COR-L47 (cell line): ENCODE measurements at regions not wholly inside any gene's neighbourhood (a gene's known extent, or its start where the extent isn't known, plus 50 kb on each side); places are given as distances from the start of the nearest gene placed in this dataset.
"Not testable (repeated sequence)": the region's sequence is repeated elsewhere in the genome, so short reads cannot be mapped to it uniquely, and the experiment has no call there.

Experiments used
- DNase-seq: peaks from one replicate; lab custom pipeline; 2025; lab: John Stamatoyannopoulos, UW

DNA sequence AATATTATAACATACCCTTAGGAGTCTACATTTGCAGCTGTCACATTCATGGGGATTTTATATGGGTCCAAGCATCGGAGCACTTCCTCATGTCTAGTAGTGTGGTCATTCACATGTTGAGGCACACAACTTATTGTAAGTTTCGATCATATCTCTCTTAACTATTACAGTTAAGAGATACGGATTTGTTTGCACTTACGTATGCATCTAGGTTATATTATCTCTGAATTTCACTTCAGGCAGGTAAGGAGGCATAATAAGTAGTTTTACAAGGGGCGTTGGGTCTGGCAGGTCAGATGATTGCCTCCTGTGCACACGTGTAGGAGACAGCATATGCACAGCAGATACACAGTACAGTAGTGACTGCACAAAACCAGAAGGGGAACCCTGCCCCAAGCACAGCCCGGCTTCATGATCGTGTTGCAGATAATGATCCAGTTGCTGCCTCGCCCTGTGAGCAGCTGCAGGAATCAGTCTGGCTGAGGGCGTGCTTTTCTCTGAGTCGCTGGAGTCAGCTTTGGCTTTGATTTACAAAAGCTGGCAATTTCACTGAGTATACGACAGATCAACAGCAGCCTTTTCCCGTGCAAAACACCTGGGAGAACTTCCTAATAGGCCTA, 302.9 kb upstream of the GATB start:
- peak; percentile 73 for DNase-seq

GRCh38 chr4:152062936-152063620, 302.3 kb upstream of the GATB start:
- no peak for DNase-seq

- no peak for DNase-seq
Observed at GRCh38 chr4:152054731-152055130, 293.9 kb upstream of the GATB start.

DNA sequence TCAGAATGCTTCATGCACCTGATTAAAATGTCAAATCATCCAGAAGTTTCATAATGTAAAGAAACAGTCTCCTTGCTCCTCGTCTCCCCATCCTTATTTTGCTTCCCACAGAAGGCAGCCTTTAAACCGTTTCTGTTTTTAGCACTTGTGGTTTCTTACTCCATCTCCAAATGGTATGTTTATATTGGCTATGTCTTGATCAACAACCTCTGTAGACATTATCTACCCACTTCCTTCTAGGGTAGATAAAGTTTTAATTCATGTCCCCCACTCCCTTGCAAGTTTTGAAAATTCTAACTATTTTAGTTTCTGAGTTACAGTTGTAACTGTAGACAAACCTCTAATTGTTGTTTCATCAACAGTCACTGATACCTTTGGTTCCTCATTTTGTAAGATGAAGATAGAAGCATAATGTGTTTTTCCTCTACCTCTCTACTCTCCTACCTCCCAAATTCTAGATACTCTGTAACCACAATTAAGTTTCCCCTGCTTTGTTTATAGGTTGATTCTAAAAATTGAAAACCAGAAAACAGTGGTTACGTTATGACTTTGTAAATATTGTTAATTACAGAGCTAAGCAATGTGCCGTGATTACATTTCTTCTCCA, 291.7 kb upstream of the GATB start:
- DNase-seq: no peak

- DNase-seq: not testable (repeated sequence)
Observed at GRCh38 chr4:152051332-152051731, 290.5 kb upstream of the GATB start.

DNA sequence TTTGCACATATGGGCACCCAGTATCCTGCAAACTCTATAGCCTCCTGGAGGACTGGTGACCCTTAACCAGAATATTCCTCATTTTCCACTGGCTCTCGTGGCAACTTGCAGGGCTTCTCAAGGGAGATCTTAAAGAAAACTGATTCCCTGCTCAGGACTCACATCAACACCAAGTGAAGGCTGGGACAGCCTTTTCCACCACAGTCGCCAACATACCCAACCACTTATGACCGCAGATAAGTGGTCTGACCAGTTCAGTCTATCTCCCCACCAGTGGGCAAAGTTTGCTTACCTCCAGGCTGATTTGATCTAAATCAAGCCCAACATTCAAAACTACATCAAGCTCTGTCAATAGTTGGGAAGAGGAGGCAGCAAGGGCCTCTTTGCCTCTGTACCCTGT, 289.3 kb upstream of the GATB start:
- no peak for DNase-seq

DNA sequence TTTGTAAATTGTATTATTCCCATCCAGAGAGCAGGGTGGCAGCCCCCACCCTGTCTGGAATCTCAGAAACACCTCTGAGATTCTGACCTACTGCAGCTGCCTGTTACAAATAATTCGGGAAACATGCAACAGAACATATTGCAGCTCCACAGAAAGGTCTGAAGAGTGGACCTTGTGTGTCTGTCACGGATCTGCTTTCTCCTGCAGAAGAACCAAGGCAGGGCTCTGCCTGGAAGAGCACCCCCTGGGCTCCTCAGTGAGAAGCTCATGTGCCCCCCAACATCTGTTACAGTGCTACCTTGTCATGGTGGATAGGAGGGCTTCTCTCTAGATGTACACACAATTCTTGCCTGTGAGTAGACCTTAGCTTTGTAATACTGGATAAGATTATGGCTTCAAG, 286.6 kb upstream of the GATB start:
- no peak for DNase-seq

DNA sequence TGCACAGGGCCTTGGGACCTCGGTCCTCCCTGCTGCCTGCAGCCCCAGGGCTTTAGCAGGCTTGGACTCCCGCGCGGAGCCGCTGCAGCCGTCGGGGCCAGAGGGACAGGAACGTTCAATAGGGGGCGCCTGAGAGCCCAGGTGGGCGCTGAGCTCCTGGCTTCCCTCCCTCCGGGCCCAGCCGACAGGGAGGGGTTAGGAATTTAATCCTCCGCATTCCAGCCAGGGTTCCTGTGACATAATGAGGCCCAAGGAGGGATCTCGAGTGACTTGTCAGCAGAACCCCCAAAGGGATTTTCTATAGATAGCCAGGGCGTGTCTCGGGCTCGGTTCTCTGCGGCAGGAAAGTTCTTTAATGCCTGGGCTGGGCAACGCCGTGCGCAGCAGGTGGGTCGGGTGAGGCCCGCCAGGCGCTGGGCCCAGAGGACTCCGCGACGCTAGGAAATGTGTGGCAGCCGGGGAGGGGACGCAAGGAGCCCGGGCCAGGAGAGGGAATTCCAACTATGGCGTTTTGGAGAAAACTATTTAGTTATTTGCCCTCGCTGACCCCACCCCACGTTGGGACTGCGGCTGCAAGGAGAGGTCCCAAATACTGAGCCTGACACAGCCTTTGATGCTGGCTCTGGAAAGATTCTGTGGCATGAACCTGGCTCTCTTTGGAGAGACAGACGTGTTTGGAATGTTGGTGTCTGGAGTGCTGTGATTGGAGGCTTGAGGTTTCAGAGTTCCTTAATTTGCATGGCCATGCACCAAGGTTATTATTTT, 285.2 kb upstream of the GATB start:
- DNase-seq: no peak

- no peak for DNase-seq
Observed at GRCh38 chr4:152045449-152045806, 284.6 kb upstream of the GATB start.

DNA sequence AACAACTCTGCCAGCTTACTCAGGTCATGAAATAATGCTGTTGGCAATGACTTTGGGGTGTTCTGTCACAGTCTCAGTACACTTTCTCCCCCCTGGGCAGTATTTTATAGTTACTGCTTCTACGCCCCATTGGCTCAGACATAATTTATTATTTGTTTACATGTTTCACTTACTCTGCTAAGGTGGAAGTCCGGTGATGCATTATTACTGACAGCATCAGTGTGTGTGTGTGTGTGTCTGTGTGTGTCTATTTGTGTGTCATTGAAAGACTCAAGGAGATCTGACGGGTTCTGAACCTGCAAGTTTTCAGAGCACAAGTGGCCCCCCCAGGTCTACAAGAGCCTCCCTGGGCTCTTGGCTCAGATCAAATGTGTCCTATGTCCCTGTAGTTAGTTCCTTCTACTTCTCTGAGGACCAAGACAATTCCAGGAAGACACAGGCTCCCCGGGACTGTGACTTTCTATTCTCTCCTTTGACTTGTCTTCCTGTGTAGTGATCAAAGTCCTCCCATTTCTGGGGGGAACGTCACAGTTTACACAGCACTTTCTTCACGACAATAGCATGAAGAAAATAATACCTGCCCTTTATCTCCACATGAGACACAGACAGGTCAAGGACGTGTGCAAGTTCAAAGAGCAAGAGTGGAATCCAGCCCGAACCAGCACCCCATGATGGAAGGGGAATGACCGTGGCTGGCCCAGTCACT, 283.7 kb upstream of the GATB start:
- DNase-seq: no peak

- DNase-seq: no peak
Observed at GRCh38 chr4:152041295-152041694, 280.5 kb upstream of the GATB start.

DNA sequence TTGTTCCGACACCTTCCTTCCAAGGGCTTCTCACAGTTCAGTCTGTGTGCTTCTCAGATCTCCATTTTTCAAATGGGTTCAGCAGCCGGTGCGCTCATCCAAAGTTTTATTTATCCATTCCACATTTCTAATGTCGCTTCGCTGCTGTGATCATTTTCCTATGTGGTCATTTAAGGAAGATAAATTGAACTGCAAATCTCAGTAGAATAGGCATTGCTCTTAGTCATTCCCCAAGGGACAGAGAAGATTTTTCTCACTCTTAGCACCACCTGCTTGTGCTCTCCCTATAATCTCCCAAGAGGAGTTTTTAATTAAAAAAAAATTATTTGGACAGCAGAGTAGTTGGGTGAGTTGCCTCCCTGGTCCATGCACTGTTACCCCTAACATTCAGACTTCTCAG, 278.9 kb upstream of the GATB start:
- no peak for DNase-seq

- no peak for DNase-seq
Observed at GRCh38 chr4:152039023-152039481, 278.2 kb upstream of the GATB start.

GRCh38 chr4:152038238-152038637, 277.4 kb upstream of the GATB start:
- no peak for DNase-seq

DNA sequence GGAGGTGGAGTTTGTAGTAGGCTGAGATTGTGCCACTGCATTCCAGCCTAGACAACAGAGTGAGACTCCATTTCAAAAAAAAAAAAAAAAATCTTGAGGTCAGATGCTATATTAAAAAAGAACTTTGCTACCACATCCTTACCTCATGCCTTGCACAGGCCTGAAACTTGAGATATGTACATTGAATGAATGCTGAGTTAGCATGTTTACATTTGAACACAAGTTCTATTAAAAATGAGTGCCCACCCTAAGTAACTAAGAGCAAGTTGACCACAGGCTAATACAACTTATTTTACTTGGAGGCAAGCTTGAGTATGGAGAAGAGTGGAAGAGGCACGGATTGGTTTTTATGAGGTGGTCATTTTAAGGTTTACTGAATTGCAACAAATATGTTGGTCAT, 276.6 kb upstream of the GATB start:
- DNase-seq: no peak

- no peak for DNase-seq
Observed at GRCh38 chr4:152033621-152034020, 272.8 kb upstream of the GATB start.

- DNase-seq: no peak
Observed at GRCh38 chr4:152032722-152033131, 271.9 kb upstream of the GATB start.

- DNase-seq: no peak
Observed at GRCh38 chr4:152029631-152030030, 268.8 kb upstream of the GATB start.

DNA sequence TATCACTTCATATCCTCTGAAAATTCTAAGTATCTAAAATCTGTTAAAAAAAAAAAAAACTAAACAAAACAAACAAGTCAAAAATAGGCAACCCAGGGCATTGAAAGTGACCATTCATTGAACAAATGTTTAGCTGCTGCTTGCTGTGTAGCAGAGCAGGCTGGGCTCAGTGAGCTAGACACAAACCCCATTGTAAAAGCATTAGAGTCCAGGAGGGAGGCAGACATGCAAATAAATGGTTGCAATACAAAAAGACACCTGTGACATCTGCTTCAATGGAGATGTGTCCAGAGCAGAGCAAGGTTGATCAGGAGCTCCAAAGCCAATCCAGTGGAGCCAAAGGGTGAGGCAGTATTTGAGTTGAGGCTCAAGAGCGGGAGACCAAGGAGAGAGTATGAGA, 267.3 kb upstream of the GATB start:
- no peak for DNase-seq

GRCh38 chr4:152024881-152025280, 264.1 kb upstream of the GATB start:
- DNase-seq: peak; percentile 75

DNA sequence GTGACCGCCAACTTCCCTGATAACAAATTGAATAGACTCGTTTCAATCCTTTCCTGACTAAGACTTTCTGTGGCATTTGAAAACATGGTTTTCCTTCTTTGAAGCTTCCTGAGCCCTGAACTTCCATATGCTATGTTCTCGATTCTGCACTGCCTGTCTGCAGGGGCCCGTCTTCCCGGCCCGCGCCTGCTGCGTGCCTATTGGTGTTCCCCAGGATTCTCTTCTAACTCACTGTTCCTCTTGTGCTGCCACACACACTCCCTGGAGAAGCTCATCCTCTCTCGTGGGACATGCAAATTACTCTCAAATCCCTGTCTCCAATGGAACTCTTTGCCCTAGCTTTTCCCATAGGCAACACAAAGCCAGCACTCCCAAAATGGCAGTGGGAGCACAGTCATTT, 262.9 kb upstream of the GATB start:
- DNase-seq: no peak

GRCh38 chr4:152022543-152022942, 261.7 kb upstream of the GATB start:
- DNase-seq: no peak
